ENCODE measurements at regions not wholly inside any gene's neighbourhood (a gene's known extent, or its start where the extent isn't known, plus 50 kb on each side); places are given as distances from the start of the nearest gene placed in this dataset.

- Histone ChIP-seq H3K4me2 (ENCODE audit: low read length) (no peak overlapping the region), H3K9me3 (ENCODE audit: control insufficient read depth, insufficient read depth, low read length) (peaks cover 22% of the 10 kb centered on the region), H3F3A (ENCODE audit: control insufficient read depth, insufficient read depth) (no peaks in the 10 kb centered on the region), H3K36me3 (ENCODE audit: control insufficient read depth, low read length) (no peaks in the 10 kb centered on the region), H3K4me3 (ENCODE audit: low read length) (no peak overlapping the region), H3K27ac (ENCODE audit: low read depth, low read length) (no peak overlapping the region), H3K4me1 (ENCODE audit: control insufficient read depth, low read length) (no peaks in the 10 kb centered on the region), H3K27me3 (ENCODE audit: control insufficient read depth, low read length) (peaks cover 43% of the 10 kb centered on the region), H3K9me2 (replicated peaks; ENCODE audit: control insufficient read depth, low read length) (no peaks in the 10 kb centered on the region), H4K20me1 (ENCODE audit: control insufficient read depth, insufficient read depth, low read depth, low read length) (no peaks in the 10 kb centered on the region), H3K79me2 (ENCODE audit: control insufficient read depth, low read length) (no peaks in the 10 kb centered on the region)
- TF ChIP-seq EZH2phosphoT487 (IDR thresholded peaks at IDR 0.05; ENCODE audit: borderline replicate concordance, low read length), result no peak
- TF ChIP-seq, protein P1, sequence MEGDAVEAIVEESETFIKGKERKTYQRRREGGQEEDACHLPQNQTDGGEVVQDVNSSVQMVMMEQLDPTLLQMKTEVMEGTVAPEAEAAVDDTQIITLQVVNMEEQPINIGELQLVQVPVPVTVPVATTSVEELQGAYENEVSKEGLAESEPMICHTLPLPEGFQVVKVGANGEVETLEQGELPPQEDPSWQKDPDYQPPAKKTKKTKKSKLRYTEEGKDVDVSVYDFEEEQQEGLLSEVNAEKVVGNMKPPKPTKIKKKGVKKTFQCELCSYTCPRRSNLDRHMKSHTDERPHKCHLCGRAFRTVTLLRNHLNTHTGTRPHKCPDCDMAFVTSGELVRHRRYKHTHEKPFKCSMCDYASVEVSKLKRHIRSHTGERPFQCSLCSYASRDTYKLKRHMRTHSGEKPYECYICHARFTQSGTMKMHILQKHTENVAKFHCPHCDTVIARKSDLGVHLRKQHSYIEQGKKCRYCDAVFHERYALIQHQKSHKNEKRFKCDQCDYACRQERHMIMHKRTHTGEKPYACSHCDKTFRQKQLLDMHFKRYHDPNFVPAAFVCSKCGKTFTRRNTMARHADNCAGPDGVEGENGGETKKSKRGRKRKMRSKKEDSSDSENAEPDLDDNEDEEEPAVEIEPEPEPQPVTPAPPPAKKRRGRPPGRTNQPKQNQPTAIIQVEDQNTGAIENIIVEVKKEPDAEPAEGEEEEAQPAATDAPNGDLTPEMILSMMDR (IDR thresholded peaks at IDR 0.05; ENCODE audit: low read depth, low read length, poor library complexity, severe bottlenecking), result no peak
Observed at GRCh38 chr17:77701996-77702395, 256.5 kb upstream of the TNRC6C start.

DNA sequence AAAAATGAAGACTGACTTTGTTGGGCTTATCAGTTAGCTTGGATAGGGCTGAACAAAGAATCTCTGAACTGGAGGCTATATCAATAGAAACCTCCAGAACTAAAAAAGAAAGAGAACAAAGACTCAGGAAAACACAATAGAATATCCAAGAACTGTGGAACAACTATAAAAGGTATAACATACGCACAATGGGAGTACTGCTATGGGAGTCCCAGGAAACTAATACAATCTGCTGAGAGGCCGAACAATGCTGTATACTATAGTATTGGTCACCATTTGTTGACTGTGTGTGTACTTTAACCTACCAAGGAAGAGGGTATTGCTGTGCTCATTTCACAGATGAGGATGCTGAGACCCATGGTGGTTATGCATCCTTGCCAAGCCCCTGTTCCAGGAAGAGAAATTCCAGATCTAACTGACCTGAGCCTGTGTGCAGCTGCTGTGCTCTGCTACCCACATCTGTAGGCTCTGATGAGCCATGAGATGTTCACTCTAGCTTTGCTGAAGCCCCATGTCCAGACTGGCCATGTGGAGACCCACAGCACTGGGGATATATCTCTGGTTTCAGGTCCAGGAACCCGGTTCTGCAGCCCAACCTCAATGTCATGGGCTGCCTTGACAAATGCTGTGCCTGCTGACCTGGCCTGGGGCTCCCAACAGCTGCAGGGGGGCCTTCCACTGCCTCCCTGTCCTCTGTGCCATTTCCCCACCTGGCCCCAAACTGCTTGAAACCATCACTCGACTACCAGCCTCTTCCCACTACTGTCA lies 254.3 kb upstream of the TNRC6C start:
- Histone ChIP-seq H3K27ac (ENCODE audit: low read depth, low read length) (no peak overlapping the region), H4K20me1 (ENCODE audit: control insufficient read depth, insufficient read depth, low read depth, low read length) (no peaks in the 10 kb centered on the region), H3K79me2 (ENCODE audit: control insufficient read depth, low read length) (no peaks in the 10 kb centered on the region), H3F3A (ENCODE audit: control insufficient read depth, insufficient read depth) (no peaks in the 10 kb centered on the region), H3K4me2 (ENCODE audit: low read length) (no peak overlapping the region), H3K36me3 (ENCODE audit: control insufficient read depth, low read length) (no peaks in the 10 kb centered on the region), H3K27me3 (ENCODE audit: control insufficient read depth, low read length) (peaks cover 41% of the 10 kb centered on the region), H3K9me3 (ENCODE audit: control insufficient read depth, insufficient read depth, low read length) (peaks cover 22% of the 10 kb centered on the region), H3K4me1 (ENCODE audit: control insufficient read depth, low read length) (no peaks in the 10 kb centered on the region), H3K4me3 (ENCODE audit: low read length) (no peak overlapping the region), H3K9me2 (replicated peaks; ENCODE audit: control insufficient read depth, low read length) (no peaks in the 10 kb centered on the region)
- TF ChIP-seq, protein P1 (IDR thresholded peaks at IDR 0.05; ENCODE audit: low read depth, low read length, poor library complexity, severe bottlenecking), result no peak
- no peak for TF ChIP-seq EZH2phosphoT487 (IDR thresholded peaks at IDR 0.05; ENCODE audit: borderline replicate concordance, low read length)

- no peak overlapping the region for H3K4me3 ChIP-seq (ENCODE audit: low read length)
- H3K27me3 ChIP-seq (ENCODE audit: control insufficient read depth, low read length), result peaks cover 40% of the 10 kb centered on the region
- H3K36me3 ChIP-seq (ENCODE audit: control insufficient read depth, low read length), result no peaks in the 10 kb centered on the region
- H3K9me2 ChIP-seq (replicated peaks; ENCODE audit: control insufficient read depth, low read length), result no peaks in the 10 kb centered on the region
- H3K4me2 ChIP-seq (ENCODE audit: low read length), result no peak overlapping the region
- H3K4me1 ChIP-seq (ENCODE audit: control insufficient read depth, low read length), result no peaks in the 10 kb centered on the region
- H3K9me3 ChIP-seq (ENCODE audit: control insufficient read depth, insufficient read depth, low read length), result peaks cover 17% of the 10 kb centered on the region
- TF ChIP-seq, protein P1 (IDR thresholded peaks at IDR 0.05; ENCODE audit: low read depth, low read length, poor library complexity, severe bottlenecking), result no peak
- no peak for TF ChIP-seq EZH2phosphoT487 (IDR thresholded peaks at IDR 0.05; ENCODE audit: borderline replicate concordance, low read length)
- H3F3A ChIP-seq (ENCODE audit: control insufficient read depth, insufficient read depth), result no peaks in the 10 kb centered on the region
- no peak overlapping the region for H3K27ac ChIP-seq (ENCODE audit: low read depth, low read length)
- no peaks in the 10 kb centered on the region for H3K79me2 ChIP-seq (ENCODE audit: control insufficient read depth, low read length)
- H4K20me1 ChIP-seq (ENCODE audit: control insufficient read depth, insufficient read depth, low read depth, low read length), result no peaks in the 10 kb centered on the region
Observed at GRCh38 chr17:77706938-77707337, 251.6 kb upstream of the TNRC6C start.
